WTC11 (cell line): ENCODE measurements at regions not wholly inside any gene's neighbourhood (a gene's known extent, or its start where the extent isn't known, plus 50 kb on each side); places are given as distances from the start of the nearest gene placed in this dataset.

ENCODE experiments used
- CTCF ChIP-seq: fragments of 200-600 bp; IDR thresholded peaks from 2 replicates; pipeline ENCODE4 v1.8.0; 2022; ENCODE audit warnings: antibody characterized with exemption
- ESRRA ChIP-seq: sonication (generic); formaldehyde crosslinking; IDR thresholded peaks from 2 replicates; pipeline ENCODE4 v1.8.1; 2022; ENCODE audit warnings: mild to moderate bottlenecking, missing genetic modification reagents, borderline replicate concordance
- JAZF1 ChIP-seq: fragments of 250-450 bp; sonication (Bioruptor Pico); IDR thresholded peaks from 2 replicates; pipeline ENCODE4 v1.9.0; 2021; ENCODE audit warnings: moderate library complexity, mild to moderate bottlenecking, inconsistent platforms
- SMAD3 ChIP-seq: sonication (generic); formaldehyde crosslinking; IDR thresholded peaks from 2 replicates; pipeline ENCODE4 v1.8.0; 2022; ENCODE audit warnings: missing genetic modification reagents, mild to moderate bottlenecking, borderline replicate concordance
- ZNF121 ChIP-seq: sonication (generic); formaldehyde crosslinking; IDR thresholded peaks from 2 replicates; pipeline ENCODE4 v1.8.0; 2023; ENCODE audit warnings: missing genetic modification reagents

- TF ChIP-seq SMAD3 (CRISPR knock-in tag) (no peak), ZNF121 (no peak), ESRRA (CRISPR knock-in tag) (no peak), JAZF1 (CRISPR knock-in tag) (no peak), CTCF (no peak)
Measured at GRCh38 chr3:18630295-18630694, 205.2 kb upstream of the SATB1 start.
